HEK293 (cell line): ENCODE measurements at regions not wholly inside any gene's neighbourhood (a gene's known extent, or its start where the extent isn't known, plus 50 kb on each side); places are given as distances from the start of the nearest gene placed in this dataset.

Source experiments
- HOXA7 ChIP-seq: sonication (generic); formaldehyde crosslinking; IDR thresholded peaks from 2 replicates; pipeline ENCODE4 v1.8.1; 2022; ENCODE audit warnings: missing genetic modification reagents, borderline replicate concordance
- MZF1 ChIP-seq: fragments of 450-650 bp; formaldehyde crosslinking; IDR thresholded peaks from 2 replicates; pipeline ENCODE4 v1.5.1; 2017; ENCODE audit warnings: missing biosample characterization, missing genetic modification characterization, borderline replicate concordance
- REPIN1 ChIP-seq: fragments of 450-650 bp; formaldehyde crosslinking; IDR thresholded peaks from 2 replicates; pipeline ENCODE4 v1.5.1; 2017; ENCODE audit warnings: missing biosample characterization, missing genetic modification characterization, low read depth
- ZNF16 ChIP-seq: fragments of 450-650 bp; formaldehyde crosslinking; IDR thresholded peaks from 2 replicates; pipeline ENCODE4 v1.5.1; 2016; ENCODE audit warnings: low read depth, missing biosample characterization, missing genetic modification characterization
- ZNF24 ChIP-seq: fragments of 450-650 bp; formaldehyde crosslinking; IDR thresholded peaks from 2 replicates; pipeline ENCODE4 v1.5.1; 2016; ENCODE audit warnings: missing biosample characterization, missing genetic modification characterization
- ZNF311 ChIP-seq: fragments of 450-650 bp; formaldehyde crosslinking; IDR thresholded peaks from 2 replicates; pipeline ENCODE4 v1.5.1; 2017; ENCODE audit warnings: missing biosample characterization, missing genetic modification characterization, borderline replicate concordance
- ZNF629 ChIP-seq: fragments of 450-650 bp; formaldehyde crosslinking; IDR thresholded peaks from 2 replicates; pipeline ENCODE4 v1.5.1; 2017; ENCODE audit warnings: missing biosample characterization, missing genetic modification characterization
- ZNF660 ChIP-seq: fragments of 450-650 bp; IDR thresholded peaks from 2 replicates; pipeline ENCODE4 v1.5.1; 2018; ENCODE audit warnings: missing biosample characterization, mild to moderate bottlenecking, missing genetic modification characterization
- TF ChIP-seq, protein P1 (sequence below): fragments of 450-650 bp; formaldehyde crosslinking; IDR thresholded peaks from 2 replicates; pipeline ENCODE4 v1.5.1; 2016; ENCODE audit warnings: missing biosample characterization, missing genetic modification characterization
- TF ChIP-seq, protein P2 (sequence below): fragments of 450-650 bp; IDR thresholded peaks from 2 replicates; pipeline ENCODE4 v1.5.1; 2018; ENCODE audit warnings: missing biosample characterization, missing genetic modification characterization
- TF ChIP-seq, protein P3 (sequence below): fragments of 450-650 bp; formaldehyde crosslinking; IDR thresholded peaks from 2 replicates; pipeline ENCODE4 v1.5.1; 2016; ENCODE audit warnings: missing biosample characterization, missing genetic modification characterization, borderline replicate concordance
- TF ChIP-seq, protein P4 (sequence below): fragments of 450-650 bp; formaldehyde crosslinking; IDR thresholded peaks from 2 replicates; pipeline ENCODE4 v1.5.1; 2016; ENCODE audit warnings: missing biosample characterization, missing genetic modification characterization, low read depth
- TF ChIP-seq, protein P5 (sequence below): fragments of 450-650 bp; formaldehyde crosslinking; IDR thresholded peaks from 2 replicates; pipeline ENCODE4 v1.5.1; 2016; ENCODE audit warnings: missing biosample characterization, missing genetic modification characterization

DNA sequence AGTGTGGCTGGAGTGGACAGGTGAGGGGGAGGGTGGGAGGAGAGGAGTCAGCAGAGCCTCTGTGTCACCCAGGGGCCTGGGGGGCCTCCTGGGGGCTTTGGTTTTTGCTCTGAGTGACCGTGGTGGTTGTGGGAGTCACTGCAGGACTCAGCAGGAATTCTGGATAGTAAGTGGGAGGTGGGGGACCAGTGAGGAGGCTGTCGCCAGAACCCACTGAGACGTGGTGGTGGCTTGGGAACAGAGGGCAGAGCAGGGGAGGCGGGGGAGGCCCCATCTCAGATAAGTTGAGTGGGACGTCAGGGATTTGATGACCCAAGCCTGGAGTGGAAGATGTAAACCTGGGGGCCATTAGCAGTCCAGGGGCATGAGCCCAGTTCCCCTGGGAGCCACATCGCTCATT lies 123.2 kb upstream of the WNT4 start:
- TF ChIP-seq, protein P1, sequence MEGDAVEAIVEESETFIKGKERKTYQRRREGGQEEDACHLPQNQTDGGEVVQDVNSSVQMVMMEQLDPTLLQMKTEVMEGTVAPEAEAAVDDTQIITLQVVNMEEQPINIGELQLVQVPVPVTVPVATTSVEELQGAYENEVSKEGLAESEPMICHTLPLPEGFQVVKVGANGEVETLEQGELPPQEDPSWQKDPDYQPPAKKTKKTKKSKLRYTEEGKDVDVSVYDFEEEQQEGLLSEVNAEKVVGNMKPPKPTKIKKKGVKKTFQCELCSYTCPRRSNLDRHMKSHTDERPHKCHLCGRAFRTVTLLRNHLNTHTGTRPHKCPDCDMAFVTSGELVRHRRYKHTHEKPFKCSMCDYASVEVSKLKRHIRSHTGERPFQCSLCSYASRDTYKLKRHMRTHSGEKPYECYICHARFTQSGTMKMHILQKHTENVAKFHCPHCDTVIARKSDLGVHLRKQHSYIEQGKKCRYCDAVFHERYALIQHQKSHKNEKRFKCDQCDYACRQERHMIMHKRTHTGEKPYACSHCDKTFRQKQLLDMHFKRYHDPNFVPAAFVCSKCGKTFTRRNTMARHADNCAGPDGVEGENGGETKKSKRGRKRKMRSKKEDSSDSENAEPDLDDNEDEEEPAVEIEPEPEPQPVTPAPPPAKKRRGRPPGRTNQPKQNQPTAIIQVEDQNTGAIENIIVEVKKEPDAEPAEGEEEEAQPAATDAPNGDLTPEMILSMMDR (tag by site-specific recombination): no peak
- TF ChIP-seq ZNF660 (tag by site-specific recombination) (no peak), MZF1 (tag by site-specific recombination) (no peak), ZNF24 (tag by site-specific recombination) (no peak), ZNF629 (tag by site-specific recombination) (no peak), REPIN1 (tag by site-specific recombination) (no peak), HOXA7 (CRISPR knock-in tag) (no peak), ZNF311 (tag by site-specific recombination) (no peak), ZNF16 (tag by site-specific recombination) (no peak)
- TF ChIP-seq, protein P2, sequence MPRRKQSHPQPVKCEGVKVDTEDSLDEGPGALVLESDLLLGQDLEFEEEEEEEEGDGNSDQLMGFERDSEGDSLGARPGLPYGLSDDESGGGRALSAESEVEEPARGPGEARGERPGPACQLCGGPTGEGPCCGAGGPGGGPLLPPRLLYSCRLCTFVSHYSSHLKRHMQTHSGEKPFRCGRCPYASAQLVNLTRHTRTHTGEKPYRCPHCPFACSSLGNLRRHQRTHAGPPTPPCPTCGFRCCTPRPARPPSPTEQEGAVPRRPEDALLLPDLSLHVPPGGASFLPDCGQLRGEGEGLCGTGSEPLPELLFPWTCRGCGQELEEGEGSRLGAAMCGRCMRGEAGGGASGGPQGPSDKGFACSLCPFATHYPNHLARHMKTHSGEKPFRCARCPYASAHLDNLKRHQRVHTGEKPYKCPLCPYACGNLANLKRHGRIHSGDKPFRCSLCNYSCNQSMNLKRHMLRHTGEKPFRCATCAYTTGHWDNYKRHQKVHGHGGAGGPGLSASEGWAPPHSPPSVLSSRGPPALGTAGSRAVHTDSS (tag by site-specific recombination): no peak
- TF ChIP-seq, protein P3, sequence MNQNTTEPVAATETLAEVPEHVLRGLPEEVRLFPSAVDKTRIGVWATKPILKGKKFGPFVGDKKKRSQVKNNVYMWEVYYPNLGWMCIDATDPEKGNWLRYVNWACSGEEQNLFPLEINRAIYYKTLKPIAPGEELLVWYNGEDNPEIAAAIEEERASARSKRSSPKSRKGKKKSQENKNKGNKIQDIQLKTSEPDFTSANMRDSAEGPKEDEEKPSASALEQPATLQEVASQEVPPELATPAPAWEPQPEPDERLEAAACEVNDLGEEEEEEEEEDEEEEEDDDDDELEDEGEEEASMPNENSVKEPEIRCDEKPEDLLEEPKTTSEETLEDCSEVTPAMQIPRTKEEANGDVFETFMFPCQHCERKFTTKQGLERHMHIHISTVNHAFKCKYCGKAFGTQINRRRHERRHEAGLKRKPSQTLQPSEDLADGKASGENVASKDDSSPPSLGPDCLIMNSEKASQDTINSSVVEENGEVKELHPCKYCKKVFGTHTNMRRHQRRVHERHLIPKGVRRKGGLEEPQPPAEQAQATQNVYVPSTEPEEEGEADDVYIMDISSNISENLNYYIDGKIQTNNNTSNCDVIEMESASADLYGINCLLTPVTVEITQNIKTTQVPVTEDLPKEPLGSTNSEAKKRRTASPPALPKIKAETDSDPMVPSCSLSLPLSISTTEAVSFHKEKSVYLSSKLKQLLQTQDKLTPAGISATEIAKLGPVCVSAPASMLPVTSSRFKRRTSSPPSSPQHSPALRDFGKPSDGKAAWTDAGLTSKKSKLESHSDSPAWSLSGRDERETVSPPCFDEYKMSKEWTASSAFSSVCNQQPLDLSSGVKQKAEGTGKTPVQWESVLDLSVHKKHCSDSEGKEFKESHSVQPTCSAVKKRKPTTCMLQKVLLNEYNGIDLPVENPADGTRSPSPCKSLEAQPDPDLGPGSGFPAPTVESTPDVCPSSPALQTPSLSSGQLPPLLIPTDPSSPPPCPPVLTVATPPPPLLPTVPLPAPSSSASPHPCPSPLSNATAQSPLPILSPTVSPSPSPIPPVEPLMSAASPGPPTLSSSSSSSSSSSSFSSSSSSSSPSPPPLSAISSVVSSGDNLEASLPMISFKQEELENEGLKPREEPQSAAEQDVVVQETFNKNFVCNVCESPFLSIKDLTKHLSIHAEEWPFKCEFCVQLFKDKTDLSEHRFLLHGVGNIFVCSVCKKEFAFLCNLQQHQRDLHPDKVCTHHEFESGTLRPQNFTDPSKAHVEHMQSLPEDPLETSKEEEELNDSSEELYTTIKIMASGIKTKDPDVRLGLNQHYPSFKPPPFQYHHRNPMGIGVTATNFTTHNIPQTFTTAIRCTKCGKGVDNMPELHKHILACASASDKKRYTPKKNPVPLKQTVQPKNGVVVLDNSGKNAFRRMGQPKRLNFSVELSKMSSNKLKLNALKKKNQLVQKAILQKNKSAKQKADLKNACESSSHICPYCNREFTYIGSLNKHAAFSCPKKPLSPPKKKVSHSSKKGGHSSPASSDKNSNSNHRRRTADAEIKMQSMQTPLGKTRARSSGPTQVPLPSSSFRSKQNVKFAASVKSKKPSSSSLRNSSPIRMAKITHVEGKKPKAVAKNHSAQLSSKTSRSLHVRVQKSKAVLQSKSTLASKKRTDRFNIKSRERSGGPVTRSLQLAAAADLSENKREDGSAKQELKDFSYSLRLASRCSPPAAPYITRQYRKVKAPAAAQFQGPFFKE (tag by site-specific recombination): no peak
- TF ChIP-seq, protein P4, sequence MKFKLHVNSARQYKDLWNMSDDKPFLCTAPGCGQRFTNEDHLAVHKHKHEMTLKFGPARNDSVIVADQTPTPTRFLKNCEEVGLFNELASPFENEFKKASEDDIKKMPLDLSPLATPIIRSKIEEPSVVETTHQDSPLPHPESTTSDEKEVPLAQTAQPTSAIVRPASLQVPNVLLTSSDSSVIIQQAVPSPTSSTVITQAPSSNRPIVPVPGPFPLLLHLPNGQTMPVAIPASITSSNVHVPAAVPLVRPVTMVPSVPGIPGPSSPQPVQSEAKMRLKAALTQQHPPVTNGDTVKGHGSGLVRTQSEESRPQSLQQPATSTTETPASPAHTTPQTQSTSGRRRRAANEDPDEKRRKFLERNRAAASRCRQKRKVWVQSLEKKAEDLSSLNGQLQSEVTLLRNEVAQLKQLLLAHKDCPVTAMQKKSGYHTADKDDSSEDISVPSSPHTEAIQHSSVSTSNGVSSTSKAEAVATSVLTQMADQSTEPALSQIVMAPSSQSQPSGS: no peak
- TF ChIP-seq, protein P5, sequence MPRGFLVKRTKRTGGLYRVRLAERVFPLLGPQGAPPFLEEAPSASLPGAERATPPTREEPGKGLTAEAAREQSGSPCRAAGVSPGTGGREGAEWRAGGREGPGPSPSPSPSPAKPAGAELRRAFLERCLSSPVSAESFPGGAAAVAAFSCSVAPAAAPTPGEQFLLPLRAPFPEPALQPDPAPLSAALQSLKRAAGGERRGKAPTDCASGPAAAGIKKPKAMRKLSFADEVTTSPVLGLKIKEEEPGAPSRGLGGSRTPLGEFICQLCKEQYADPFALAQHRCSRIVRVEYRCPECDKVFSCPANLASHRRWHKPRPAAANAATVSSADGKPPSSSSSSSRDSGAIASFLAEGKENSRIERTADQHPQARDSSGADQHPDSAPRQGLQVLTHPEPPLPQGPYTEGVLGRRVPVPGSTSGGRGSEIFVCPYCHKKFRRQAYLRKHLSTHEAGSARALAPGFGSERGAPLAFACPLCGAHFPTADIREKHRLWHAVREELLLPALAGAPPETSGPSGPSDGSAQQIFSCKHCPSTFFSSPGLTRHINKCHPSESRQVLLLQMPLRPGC (tag by site-specific recombination): no peak
